HUDEP-2 (cell line): ENCODE measurements at regions not wholly inside any gene's neighbourhood (a gene's known extent, or its start where the extent isn't known, plus 50 kb on each side); places are given as distances from the start of the nearest gene placed in this dataset.
"Not testable (repeated sequence)": the region's sequence is repeated elsewhere in the genome, so short reads cannot be mapped to it uniquely, and the experiment has no call there.

Source experiments
- DNase-seq, 76 experiments: peaks; one replicate each; lab custom pipeline; 2025; ENCODE audit not compliant: unreplicated experiment in 76 of 76; lab: John Stamatoyannopoulos, UW

DNA sequence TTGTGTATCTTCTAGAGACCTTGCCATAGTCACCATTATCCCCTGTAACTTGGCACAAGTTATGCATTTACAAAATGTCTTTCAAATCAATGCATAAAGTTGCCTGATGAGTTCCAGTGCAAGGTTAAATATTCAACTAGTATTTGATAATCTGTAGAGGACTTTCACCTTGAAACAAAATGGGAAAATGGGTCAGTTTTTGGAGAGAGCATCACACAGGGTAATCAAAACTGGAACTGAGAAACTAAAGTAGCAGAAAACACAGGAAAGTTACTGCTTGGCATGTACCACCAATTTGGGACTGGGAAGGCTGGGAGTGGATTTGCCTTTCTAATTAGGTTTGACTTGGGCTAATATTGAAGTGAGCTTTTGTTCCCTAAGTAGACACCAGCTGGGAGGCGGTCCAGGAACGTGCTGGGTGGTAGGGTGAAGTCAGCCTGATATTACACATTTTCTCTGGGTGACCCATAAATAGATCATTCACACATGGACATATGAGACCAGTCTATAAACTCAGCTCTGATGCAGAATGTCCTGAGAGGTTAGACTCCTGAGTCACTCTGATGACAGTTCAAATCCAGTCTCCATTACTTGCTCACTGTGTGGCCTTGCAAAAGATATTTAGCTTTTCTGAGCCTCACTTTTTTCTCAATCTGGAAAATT lies 152.3 kb downstream of the PCTP start:
- DNase-seq: no peak

DNA sequence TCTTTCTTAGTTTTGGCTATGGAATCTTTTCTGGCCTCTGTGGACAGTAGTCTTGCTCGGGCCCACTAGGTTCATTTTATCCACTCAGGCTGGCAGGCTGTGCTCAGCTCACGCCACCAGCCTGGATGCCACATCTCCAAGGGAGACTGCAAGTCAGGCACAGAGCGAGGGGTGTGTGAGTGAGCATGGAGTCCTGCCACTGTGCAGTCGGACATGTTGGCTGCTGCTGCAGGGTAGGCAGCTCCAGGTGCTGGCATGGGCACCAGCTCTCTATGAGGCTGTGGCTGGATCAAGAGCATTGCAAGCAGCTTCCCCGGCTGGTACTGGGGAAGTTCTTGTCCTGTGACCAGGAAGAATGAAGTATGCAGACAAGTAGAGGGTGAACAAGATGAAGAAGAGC lies 158.9 kb downstream of the PCTP start:
- no peak for DNase-seq

DNA sequence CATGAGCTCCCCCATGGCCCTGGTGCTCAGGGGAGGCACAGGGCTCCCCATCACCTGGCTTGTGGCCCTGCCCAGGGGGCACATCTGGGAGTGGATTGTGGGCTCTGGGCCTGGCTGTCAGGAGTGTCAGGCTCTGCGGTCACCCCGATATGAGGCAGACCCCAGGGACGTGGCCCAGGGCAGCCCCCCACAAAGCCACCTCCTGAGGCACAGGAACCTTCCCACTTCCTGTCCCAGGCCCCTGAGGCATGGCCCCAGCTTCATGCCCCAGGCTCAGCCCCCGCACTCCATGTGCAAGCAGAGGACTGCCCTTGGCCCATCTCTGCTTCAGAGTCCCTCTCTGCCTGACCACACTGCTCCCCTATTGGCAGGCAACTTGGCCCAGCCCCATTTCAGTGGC lies 160.3 kb downstream of the PCTP start:
- DNase-seq: no peak

GRCh38 chr17:55925440-55925839 lies 174.6 kb downstream of the PCTP start:
- no peak for DNase-seq

DNA sequence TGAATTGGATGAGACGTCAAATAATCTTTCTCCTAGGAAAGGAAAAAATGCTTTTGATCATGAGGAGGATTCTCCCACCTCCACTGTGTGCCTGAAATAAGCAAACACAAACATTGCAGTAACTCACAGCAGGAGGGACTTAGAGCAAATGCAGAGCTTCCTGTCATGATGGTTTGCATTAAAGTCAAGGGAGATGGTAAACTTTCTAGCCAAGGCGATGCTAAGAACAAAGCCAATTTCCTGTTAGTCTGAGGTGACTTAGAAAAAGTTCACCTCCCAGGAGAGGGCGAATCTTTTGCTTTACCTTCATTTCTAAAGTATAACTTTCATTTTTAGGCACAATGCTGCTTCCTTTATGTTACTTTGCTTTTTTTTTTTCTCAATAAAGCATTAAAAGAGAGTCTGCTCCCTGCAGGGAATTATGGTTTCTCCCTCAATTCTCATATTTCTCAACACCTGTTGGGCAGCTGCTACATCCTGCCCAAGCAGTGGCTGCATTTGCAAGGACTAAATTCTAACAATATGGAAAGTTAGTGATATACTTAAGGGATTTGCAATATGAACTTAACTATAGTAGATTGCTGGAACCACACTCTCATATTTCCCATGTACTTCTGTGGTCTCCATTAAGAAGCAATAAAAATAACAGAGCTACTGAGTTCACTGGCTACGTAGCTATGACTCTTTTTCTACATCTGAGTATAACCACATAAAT lies 175.6 kb downstream of the PCTP start:
- no peak for DNase-seq

GRCh38 chr17:55930291-55930809 lies 179.5 kb downstream of the PCTP start:
- no peak for DNase-seq

- DNase-seq: no peak
Observed at GRCh38 chr17:55931446-55931845, 180.6 kb downstream of the PCTP start.

- DNase-seq: no peak
Observed at GRCh38 chr17:55932973-55933372, 182.1 kb downstream of the PCTP start.

GRCh38 chr17:55939181-55939810 lies 188.4 kb downstream of the PCTP start:
- not testable (repeated sequence) for DNase-seq

- no peak for DNase-seq
Observed at GRCh38 chr17:55959756-55960155, 193.5 kb upstream of the ANKFN1 start.

DNA sequence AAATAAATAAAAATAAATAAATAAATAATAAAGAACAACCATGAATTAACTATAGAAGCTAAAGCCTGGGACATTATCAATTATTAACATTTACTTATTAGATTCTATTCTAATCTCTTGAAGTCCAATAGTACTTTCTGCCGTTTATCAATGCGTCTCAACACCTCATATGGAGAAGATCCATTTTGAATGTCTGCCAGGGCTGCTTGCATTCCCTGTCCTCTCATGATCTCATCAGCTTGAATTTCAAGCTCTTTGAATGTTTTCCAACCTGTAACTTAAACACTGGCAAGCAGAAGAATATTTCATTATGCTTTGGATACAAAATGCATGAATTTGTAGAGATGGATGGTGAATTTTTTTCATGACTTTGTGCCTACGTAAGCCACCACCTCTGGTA lies 191.9 kb upstream of the ANKFN1 start:
- DNase-seq: no peak

DNA sequence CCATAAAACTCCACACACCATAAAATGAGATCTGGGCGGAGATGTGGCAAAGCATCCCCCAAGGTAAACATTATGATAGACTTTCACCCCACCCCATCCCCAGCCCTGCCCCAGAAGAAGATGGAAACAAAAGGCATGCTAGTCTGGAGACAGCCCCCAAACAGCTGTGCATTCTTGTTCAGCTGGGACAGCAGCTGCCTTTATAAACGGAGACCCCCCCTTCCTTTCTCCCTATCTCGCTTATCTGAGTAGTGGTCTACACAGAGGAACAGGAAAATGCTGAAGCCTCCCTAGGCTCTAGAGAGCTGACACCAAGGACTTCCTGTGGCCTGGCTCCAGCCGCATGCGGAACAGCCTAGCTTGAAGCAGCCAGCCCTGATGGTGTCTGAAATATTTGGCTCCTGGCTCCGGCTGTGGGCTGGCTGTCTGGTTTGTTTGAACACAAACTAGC lies 190.3 kb upstream of the ANKFN1 start:
- DNase-seq: no peak

GRCh38 chr17:55964191-55964590 lies 189.1 kb upstream of the ANKFN1 start:
- DNase-seq: no peak

DNA sequence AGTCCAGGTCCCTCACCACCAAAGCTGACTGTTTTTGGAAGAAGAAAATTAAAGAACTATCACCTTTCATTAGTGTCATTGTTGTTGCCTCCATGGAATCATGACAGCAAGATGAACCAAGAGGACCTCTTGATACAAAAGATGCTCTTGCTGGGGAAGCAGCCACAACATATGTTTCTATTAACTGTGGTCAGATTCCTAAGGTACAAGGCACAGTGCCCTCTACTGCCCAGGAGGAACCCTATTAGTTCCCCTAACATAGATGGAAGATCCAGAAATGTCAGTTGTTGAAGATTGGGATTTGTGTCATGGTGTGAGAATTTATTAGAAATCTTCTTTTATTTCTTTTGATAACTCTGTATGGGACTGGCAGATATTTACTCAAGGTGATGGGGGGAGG lies 188.2 kb upstream of the ANKFN1 start:
- DNase-seq: peak in 1 of 76 experiments; percentile 4

GRCh38 chr17:55969562-55970324 lies 183.5 kb upstream of the ANKFN1 start:
- DNase-seq: no peak

DNA sequence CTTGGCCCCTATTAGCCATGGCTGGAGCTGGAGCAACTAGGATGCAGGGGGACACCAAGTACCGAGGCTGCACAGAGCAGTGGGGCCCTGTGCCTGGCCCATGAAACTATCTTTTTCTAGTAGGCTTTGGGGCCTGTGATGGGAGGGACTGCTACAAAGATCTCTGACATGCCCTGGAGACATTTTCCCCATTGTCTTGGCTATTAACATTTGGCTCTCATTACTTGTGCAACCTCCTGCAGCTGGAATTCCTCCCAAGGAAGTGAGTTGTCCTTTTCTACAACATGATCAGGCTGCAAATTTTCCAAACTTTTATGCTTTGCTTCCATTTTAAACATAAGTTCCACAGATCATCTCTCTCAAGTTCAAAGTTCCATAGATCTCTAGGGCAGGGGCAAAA lies 174.7 kb upstream of the ANKFN1 start:
- no peak for DNase-seq

GRCh38 chr17:55983096-55983495 lies 170.2 kb upstream of the ANKFN1 start:
- no peak for DNase-seq

DNA sequence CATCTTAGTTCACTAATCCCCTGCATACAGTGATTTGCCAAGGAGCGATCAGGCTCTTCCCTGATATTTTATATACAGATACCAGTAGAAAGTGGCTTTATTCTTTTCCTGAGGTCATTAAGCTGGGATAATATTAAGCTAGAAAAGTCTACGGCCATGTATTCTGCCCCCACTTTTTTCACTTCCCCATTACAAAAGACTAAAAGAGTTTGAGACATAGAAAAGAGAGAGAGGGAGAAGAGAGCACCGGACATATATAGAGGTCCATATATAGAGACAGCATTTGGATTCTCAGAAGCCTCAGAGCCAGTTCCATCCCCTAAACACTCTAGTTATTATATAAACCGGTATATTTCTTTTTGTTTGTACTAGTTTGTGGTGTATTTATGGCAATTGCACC lies 166.5 kb upstream of the ANKFN1 start:
- DNase-seq: no peak

- DNase-seq: no peak
Observed at GRCh38 chr17:55988861-55989260, 164.4 kb upstream of the ANKFN1 start.

DNA sequence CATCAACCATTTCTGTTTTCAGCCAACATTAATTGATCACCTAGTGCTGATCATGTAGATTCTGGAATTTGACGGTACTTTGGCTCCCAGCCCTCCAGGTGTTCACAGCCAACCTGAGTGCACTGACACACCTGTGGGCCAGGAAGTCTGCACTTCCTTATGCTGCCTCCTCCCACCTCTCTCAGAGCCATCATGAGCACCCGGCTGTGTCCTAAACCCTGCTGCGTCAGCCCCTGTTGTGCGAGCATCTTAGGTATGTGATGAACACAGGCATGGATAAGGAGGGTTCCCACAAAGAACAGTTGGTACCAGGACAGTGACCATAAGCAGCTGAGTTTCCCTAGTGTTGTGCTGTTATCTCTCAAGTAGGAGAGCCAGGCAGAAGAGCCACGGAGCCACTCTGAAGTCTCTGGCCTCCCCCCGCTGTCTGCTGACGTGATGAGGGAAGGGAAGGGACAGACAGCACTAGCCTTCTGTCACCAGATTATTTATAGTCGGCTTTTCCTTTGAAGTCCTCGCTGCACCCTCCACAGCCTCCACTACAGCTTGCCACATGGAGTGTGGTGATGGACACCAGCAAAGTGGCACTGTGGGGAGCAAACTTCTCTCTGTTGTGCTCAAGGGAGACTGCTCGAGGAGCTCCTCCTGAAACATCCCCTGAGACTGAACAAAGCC lies 162.8 kb upstream of the ANKFN1 start:
- DNase-seq: no peak
